Activated CD8-positive, alpha-beta memory T cell treated with anti-CD3 and anti-CD28 coated beads, Interleukin-2, amount 50 U/mL, for 4 hours (primary cell): ENCODE measurements at regions not wholly inside any gene's neighbourhood (a gene's known extent, or its start where the extent isn't known, plus 50 kb on each side); places are given as distances from the start of the nearest gene placed in this dataset.
A peak's percentile ranks its signal among the peaks of the same experiment; 100 is the strongest.
"Not testable (repeated sequence)": the region's sequence is repeated elsewhere in the genome, so short reads cannot be mapped to it uniquely, and the experiment has no call there.

Experiments used
- DNase-seq: peaks from one replicate; pipeline ENCODE4 v3.0.0-alpha.2; 2020

DNA sequence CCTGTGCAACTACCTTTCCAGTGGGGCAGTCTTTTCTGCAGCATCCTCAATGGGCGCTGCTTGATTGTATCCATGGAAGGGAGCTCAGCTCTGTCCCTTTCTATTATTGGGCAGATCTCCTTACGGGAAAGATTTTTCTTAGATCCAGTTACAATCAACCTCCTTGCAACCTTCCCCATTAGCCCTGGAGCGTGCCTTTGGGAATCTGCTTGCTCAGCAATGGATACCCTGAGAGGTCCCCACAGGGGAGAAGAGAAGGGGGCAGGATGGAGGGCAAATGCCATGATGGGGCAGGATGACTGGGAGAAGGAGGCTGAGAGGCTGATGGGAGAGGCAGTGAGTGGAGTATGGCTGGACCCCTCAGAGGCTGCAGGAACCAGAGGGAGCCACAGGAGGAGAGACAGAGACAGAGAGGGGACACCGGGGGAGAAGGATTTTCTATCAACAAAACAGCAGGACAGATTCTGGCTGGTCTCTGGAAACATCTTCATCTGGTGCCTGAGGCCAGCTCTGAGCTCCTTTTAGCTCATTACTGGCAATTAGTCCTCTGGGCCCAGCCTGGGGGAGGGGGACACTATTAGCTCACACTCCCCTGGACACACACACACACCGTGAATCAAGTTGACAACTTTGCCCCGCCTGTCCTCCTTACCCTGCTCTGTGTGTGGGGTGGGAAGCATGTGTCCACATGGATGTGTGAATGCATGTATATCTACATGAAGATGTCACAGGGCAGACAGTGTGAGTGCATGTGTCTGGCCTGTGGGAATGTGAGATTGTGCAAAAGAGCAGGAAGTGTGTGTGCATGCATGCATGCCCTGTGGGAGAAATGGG is 80.8 kb upstream of the PAX2 start:
- no peak for DNase-seq

DNA sequence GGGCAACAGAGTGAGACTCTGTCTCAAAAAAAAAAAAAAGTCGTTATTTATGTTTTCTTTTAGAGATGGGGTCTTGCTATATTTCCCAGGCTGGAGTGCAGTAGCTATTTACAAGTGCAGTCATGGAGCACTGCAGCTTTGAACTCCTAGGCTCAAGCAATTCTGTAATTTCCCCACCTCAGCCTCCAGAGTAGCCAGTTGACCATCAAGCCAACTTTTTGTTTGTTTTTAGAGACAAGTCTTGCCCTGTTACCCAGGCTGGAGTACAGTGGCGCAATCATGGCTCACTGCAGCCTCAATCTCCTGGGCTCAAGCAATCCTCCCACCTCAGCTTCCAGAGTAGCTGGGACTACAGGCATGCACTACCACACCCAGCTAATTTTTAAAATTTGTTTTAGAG is 78.7 kb upstream of the PAX2 start:
- not testable (repeated sequence) for DNase-seq

DNA sequence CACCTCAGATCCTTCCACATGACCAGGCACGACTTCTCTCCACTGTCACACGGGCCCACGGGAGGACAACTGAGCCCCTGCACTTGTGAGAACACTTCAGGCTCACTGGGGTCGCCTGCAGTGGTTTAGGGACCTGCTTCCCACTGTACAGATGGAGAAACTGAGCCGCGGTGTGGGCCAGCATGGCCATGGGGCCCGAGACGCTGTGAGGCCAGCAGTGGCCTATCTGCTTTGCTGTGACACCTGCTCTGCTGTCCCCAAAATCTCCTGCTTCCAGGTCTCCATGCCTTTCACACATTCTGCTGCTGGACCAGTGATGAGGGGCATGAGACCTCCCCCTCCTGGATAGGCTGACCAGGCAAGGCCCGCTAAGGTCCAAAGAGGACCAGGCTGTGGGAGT is 75.8 kb upstream of the PAX2 start:
- no peak for DNase-seq

DNA sequence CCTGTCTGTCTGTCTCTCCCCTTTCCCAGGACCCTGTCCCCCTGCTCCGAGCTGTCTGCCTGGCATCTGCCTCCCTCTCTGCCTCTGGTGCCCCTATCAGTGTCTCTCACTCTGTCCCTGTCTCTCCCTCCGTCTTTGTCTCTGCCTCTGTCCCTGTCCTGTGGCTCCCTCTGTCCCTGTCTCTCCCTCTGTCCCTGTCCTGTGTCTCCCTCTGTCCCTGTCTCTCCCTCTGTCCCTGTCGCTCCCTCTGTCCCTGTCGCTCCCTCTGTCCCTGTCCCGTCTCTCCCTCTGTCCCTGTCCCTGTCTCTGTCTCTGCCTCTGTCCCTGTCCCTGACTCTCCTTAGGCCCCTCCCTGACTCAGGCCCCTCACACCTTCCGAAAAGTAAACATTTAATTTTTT is 75.0 kb upstream of the PAX2 start:
- DNase-seq = no peak

DNA sequence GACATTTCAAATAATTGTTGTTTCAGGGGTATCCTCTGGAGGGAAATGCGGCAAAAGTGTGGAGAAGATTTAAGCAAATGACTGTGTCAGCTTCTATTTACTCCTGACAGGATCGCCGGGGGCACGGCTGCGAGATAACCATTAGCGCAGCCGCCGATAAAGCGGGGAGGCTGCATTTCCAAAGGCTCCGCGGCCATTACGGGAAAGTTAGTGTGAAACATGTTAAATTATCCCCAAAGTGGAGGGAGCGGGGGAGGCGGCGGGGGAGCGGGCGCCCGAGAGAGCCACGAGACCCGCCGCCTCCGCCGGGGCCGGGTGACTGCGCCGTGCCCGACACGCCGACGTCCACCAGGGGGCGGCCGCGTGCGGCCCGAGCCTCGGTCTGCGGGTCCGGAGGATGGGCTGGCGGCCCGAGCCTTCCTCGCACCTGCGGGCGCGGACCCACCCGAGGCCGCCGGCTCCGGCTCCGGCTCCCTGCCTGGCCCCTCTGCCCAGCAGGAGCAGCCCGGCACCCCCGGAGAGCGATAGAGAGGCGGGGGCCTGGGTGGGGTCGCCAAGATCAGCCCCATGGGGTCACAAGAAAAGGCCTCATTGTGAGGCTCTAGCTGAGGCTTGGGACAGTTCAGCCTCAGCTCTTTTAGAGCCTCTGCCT is 74.4 kb upstream of the PAX2 start:
- peak; percentile 61 for DNase-seq

DNA sequence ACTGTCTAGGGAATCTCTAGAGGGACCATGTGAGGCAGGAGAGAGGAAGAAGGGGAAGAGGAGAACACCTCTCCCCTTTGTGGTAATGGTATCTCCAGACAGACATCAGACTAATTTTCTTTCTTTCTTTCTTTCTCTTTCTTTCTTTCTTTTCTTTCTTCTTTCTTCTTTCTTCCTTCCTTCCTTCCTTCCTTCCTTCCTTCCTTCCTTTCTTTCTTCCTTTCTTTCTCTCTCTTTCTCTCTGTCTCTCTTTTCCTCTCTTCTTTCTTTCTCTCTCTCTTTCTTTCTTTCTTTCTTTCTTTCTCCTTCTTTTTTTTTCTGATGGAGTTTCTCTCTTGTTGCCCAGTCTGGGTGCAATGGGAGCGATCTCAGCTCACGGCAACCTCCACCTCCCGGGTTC is 73.2 kb upstream of the PAX2 start:
- no peak for DNase-seq

DNA sequence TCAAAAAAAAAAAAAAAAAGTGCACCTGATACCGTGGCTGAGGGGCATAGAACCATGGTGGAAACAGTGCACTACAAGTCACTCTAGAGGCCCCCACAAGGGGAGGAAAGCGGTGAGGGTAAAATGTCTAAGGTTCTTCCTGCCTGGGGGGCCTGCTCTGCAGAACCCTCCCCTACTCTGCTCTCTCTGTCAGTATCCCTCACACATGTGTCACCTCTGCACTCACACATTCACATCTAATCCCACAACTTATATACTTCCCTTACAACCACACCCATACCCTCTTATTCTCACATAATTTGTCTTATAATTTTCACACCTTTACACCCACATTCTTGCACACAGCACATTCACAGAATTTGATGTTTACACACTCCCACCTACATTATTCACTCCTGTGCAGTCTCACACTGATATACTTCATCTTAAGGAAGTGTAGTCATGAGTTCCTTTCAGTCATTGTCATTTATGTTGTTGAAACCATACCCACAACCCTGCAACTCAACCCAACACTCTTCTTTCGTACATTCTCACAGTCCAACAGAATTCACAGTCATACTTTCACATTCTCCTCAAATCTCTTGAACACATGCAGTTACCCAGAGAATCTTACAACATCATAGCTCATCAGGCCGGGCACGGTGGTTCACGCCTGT is 68.0 kb upstream of the PAX2 start:
- no peak for DNase-seq

DNA sequence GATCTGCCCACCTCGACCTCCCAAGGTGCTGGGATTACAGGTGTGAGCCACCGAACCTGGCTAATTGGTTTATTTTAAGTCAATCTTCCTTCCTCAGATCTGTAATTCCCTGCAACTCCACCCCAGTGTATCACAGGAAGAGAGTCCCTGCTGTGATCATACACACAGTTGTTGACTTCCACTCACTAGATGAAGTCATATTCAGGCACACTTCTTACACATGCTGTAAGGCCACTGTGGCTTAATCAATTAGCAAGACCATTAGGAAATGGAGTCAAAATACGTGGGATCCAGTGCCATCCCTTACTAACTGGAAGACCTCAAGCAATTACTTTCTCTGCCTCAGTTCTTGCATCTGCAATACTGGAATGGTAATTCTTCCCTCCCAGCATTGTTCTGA is 66.1 kb upstream of the PAX2 start:
- no peak for DNase-seq

DNA sequence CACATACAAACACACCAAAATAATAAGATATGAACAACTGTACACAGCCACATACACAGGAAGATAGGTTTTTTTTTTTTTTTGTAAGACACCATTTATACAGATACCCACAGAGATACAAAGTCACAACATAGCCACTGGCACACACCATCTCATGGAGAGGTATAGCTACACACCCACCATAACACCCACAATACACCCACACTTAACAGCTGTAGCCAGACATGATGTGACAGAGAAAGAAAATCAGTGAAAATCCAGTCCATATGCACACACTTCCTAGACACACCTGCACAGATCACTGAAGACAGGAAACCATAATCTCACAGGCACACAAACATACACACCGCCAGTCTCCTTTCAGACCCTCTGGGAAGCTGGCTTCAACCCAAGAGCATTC is 62.4 kb upstream of the PAX2 start:
- DNase-seq = no peak

DNA sequence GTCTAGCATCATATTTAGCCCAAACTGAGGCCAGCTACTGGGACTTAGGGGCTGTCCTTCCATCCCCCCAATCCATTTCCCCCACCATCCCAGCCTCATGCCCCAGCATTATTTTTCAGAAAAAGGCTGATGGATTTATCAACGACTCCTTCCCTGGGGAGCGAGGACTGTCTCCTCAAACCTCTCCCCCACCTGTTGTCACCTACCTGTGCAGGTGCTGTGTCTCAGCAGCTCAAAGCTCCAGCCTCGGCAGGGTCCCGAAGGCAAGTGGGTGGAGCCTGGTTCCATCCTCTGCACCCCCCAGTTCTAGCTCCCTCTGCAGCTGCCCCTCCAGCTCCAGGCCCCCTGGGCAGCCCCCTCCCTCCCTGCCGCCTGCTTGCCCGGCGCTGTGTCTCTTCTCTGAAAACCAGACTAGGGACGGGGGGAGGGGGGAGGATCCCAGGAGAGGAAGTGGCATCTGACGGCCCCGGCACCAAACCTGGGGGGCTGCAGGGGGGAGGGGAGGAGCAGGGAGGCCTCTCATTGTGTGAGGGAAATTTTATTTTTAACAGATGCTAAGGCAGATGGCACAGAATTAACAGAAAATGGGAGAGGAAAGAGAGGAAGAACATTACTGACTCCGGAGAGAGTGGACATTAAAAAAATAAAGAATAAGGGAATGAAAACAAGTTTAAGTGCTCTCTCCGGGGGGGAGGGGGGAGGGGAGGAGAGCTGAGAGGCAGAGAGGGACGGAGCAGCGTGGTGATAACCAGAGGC is 61.7 kb upstream of the PAX2 start:
- DNase-seq = no peak

DNA sequence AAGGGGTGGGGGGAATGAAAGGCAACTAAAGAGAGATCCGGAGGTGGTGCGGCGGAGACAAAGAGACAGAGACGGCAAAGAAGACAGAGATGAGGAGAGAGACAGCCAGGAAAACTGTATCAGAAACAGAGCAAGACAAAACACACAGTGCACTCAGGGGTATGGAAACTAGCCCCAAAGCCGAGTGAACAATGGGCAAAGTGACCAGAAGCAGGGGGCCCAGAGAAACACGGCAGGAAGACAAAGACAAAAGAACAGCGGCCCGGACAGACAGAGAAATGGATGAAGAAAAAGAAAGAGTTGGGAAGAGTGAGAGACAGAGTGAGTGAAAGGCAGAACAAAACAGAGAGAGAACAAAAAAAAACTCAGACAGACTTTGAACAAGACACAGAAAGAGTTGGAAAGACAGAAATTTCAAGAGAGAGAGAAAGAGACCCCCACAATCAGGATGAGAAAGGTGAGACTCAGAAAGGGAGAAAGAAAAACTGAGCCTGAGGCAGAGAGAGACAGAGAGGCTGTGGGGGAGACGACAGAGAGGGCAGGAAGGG is 60.6 kb upstream of the PAX2 start:
- DNase-seq = no peak

DNA sequence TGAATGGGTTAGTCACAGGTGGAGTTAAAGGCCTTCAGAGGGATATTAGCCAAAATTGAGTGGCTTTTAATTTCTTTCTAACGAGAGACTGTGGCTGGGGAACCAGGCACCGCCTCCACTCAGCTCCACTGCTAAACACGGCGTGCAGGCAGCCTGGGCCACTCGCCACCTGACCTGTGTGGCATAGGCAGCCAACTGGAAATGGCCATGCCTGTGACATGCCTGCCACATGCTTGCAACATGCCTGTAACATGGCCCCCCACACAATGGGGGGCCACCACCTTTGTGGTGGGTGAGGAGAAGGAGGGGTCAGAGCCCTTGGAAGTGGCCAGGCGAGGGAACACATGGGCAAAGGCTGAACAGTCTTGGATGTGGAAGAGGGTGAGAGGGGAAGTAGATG is 60.1 kb upstream of the PAX2 start:
- DNase-seq = no peak

DNA sequence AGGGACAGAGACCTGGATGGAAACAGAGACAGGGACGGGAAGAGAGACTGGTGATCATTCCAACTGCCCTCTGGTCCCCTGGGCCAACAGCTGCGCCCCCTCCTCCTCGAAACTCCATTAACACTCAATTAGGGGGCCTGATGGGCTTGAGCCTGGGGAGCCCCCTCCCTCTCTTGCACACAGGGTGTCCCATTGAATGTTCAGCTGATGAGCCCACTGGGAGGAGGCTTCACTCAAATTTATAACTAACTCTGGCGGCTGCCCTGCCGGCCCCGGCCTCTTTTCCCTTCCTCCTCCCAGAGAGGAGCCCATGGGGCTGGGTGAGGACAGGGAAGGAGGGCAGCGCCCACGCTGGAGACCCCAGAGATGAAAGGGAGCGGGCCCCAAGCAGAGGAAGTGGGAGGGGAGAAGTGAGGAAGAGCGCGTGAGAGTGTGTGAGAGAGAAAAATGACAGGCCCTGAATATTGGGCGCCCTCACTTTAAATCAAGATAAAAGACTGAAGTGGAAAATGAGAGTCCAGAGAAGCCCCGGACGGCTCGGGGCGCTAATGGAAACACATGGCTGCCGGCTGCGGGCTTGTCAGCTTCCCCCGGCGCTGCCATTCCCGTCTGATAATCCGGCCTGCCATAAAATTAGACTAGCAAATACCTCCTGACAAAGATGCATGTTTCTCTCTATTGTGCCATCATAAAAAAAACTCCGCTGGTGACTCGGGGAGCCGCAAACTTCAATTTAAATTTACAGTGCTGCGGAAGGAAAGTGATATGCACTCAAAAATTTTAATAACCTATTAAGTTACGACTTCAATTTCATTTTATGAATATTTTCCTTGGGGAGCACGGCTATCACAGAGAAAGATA is 58.0 kb upstream of the PAX2 start:
- DNase-seq = no peak

DNA sequence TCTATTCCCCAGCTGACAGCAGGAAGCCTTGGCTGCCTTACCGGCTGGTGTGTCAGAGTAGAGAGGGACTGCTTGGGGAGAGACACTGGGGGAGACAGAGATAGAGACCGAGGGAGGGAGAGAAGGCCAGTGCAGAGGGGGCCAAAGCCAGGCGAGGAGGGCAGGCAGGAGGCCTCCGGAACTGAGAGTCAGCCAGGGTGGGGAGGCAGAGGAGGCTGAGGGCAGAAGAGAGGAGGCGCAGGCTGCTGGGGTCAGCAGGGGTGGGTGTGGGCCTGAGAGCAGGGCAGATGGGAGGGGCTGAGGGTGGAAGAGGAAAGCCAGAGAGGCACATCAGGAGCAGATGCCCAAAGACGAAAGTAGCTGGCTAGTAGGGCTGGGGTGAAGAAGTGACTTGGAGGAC is 57.2 kb upstream of the PAX2 start:
- no peak for DNase-seq

DNA sequence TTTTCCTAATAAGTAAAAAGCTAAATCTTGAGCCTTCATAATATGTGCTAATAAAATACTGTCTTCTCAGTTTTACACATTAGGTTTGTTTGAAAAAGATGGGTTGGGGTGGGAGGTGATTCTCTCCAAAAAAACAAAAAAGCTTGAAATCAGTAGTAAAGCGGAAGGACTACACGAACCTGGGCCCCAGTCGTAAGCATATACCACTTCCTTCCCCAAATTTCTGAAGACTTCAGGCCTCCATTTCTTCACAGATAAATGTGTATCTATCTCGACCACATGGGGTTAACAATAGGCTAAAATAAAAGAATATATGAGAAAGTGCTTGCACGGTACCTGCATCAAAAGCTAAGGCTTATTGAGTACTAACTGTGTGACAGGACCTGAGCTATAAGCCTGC is 51.6 kb upstream of the PAX2 start:
- no peak for DNase-seq
